Activated T-helper 17 cell treated with anti-CD3 and anti-CD28 coated beads, Interleukin-2, amount 50 U/mL, for 72 hours (primary cell): ENCODE measurements at regions not wholly inside any gene's neighbourhood (a gene's known extent, or its start where the extent isn't known, plus 50 kb on each side); places are given as distances from the start of the nearest gene placed in this dataset.

Source experiments
- ATAC-seq: fragments of 150-1000 bp; cut with Tn5 transposase; replicated peaks from 2 replicates; pipeline ENCODE4 v1.10.0; 2021; ENCODE audit warnings: mild to moderate bottlenecking, moderate library complexity
- H3K27ac Mint-ChIP-seq: one replicate; pipeline ENCODE4 v1.8.0; 2022; ENCODE audit warnings: mixed read lengths
- H3K27me3 Mint-ChIP-seq: one replicate; pipeline ENCODE4 v1.8.0; 2022; ENCODE audit warnings: mixed read lengths
- H3K36me3 Mint-ChIP-seq: one replicate; pipeline ENCODE4 v1.8.0; 2022; ENCODE audit warnings: low read depth, mild to moderate bottlenecking, mixed read lengths
- H3K4me1 Mint-ChIP-seq: one replicate; pipeline ENCODE4 v1.8.0; 2022; ENCODE audit warnings: mixed read lengths
- H3K4me3 Mint-ChIP-seq: one replicate; pipeline ENCODE4 v1.8.0; 2022; ENCODE audit warnings: mild to moderate bottlenecking, mixed read lengths
- H3K9me3 Mint-ChIP-seq: one replicate; pipeline ENCODE4 v1.8.0; 2022; ENCODE audit warnings: mixed read lengths

DNA sequence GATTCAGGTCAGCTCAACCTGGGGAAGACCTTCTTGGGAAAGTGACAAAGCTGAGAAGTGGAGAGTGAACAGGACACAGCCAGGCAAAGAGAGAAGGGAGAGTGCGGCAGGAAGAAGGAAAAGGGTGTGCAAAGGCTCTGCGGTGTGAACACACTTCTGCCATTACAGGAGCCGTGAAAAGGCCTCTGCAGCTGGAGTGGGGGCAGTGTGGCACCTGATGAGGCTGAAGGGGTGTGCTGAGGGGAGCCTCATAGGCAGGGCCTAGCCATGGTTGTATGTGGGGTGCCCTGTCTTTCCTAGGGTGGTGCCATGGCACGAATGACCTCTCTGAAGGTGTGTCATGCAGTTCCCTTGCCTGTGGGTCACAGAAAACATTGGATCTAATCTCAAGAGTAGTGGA is 347.6 kb downstream of the CYRIA start:
- no peaks in the 10 kb centered on the region for H3K4me1 Mint-ChIP-seq
- no peak for ATAC-seq
- no peak overlapping the region for H3K27ac Mint-ChIP-seq
- H3K9me3 Mint-ChIP-seq: no peaks in the 10 kb centered on the region
- H3K4me3 Mint-ChIP-seq: no peak overlapping the region
- no peaks in the 10 kb centered on the region for H3K27me3 Mint-ChIP-seq
- no peaks in the 10 kb centered on the region for H3K36me3 Mint-ChIP-seq

DNA sequence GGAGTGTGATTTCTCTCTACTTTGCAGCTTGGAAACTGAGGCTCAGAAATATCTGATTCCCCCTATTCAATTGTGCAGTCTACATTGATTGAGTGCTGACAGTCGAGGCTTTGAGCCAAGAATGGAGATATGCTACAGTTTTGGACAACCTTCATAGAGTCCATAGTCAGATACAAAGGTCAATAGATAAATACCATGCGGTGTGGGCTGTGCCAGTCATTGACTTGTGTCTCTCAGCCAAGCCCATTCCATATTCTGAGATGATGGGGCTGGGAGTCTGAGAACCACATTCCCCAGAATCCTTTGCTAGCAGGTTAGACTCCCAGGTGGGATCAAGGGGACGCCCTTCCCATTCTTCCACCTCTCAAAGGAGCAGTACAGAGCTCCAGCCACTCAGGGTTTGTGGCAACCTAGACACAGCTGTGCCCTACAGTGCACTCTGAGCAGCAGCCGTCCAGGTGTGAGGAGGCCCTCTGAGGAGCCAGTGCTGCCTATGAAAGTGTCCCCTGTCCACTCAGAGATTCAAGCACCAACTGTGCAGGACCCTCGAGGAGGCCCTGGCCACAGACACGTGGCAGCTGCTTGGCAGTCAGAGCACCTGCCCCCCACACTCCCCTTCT is 348.3 kb downstream of the CYRIA start:
- no peaks in the 10 kb centered on the region for H3K4me1 Mint-ChIP-seq
- H3K36me3 Mint-ChIP-seq: no peaks in the 10 kb centered on the region
- no peak overlapping the region for H3K4me3 Mint-ChIP-seq
- no peak overlapping the region for H3K27ac Mint-ChIP-seq
- ATAC-seq: no peak
- no peaks in the 10 kb centered on the region for H3K9me3 Mint-ChIP-seq
- no peaks in the 10 kb centered on the region for H3K27me3 Mint-ChIP-seq

DNA sequence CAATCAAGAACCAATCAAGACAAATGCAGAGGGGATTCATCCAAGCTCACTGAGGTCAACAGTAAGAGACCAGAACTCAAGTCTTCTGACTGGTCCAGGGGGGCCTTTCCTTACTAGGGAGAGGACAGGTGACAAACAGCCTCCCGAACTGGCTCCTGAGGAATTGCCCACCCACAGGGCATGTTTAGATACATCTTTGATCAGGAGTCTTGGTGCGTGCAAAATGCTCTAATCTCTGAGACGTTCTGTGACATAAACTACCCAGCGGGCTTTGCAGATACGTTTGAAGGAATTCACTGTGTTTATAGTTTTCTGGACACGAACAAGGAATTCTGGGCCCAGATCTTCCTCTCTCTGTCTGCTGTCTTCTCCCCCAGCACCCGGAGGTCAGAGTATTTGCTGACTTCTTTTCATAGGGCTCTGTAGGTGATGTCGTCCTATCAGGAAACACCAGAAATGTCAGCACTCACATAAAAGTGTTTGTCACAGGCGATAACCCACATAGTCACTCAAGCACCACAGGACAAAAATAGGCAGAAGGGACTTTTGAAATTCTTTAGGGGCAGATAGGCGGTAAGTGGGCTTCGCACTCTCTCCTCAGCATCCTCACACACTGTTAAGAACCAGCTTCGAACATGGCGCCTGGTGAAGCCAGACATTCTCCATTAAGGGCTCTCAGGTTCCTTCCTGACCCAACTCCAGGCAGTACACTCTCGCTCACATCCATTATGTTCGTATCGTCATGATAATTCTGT is 349.0 kb downstream of the CYRIA start:
- Mint-ChIP-seq H3K4me3 (no peak overlapping the region), H3K36me3 (no peaks in the 10 kb centered on the region), H3K27ac (no peak overlapping the region), H3K27me3 (no peaks in the 10 kb centered on the region), H3K9me3 (no peaks in the 10 kb centered on the region), H3K4me1 (no peaks in the 10 kb centered on the region)
- no peak for ATAC-seq

DNA sequence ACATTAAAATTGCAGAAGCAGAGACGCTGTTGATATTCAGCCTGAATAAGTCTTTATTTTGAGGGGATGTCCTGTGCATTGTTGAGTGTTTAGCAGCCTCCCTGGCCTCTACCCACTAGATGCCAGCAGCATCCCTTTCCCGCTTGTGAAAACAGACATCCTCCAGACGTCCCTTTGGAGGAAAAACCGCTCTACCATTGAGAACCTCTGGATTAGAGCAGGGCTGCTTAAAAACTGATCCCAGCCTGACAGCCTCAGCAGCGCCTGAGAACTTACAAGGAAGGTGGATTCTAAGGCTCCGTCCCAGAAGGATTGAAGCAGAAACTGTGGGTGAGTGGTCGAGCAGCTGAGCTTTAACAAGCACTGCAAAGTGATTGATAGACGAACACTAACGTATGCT is 349.7 kb downstream of the CYRIA start:
- no peaks in the 10 kb centered on the region for H3K9me3 Mint-ChIP-seq
- no peaks in the 10 kb centered on the region for H3K27me3 Mint-ChIP-seq
- no peaks in the 10 kb centered on the region for H3K4me1 Mint-ChIP-seq
- no peaks in the 10 kb centered on the region for H3K36me3 Mint-ChIP-seq
- H3K27ac Mint-ChIP-seq: no peak overlapping the region
- ATAC-seq: no peak
- H3K4me3 Mint-ChIP-seq: no peak overlapping the region

DNA sequence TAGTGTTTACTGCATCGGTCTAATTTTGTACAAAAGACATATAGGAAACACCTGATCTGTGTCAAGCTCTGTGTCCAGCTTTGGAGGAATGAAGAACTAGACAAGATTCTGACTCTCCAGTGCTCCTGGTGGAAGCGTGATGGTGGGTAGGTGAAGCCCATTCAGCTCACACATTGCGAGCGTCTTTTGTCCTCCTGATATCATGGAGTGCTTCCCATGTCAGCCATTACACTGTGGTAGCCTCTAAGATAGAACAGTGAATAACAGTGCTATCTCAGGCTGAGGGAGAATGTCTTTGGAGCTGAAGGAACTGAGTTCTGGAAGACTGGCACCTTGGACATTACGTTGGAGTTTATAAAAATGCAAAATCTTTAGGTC is 350.2 kb downstream of the CYRIA start:
- no peaks in the 10 kb centered on the region for H3K36me3 Mint-ChIP-seq
- H3K9me3 Mint-ChIP-seq: no peaks in the 10 kb centered on the region
- ATAC-seq: no peak
- no peak overlapping the region for H3K27ac Mint-ChIP-seq
- H3K4me1 Mint-ChIP-seq: no peaks in the 10 kb centered on the region
- H3K4me3 Mint-ChIP-seq: no peak overlapping the region
- no peaks in the 10 kb centered on the region for H3K27me3 Mint-ChIP-seq

DNA sequence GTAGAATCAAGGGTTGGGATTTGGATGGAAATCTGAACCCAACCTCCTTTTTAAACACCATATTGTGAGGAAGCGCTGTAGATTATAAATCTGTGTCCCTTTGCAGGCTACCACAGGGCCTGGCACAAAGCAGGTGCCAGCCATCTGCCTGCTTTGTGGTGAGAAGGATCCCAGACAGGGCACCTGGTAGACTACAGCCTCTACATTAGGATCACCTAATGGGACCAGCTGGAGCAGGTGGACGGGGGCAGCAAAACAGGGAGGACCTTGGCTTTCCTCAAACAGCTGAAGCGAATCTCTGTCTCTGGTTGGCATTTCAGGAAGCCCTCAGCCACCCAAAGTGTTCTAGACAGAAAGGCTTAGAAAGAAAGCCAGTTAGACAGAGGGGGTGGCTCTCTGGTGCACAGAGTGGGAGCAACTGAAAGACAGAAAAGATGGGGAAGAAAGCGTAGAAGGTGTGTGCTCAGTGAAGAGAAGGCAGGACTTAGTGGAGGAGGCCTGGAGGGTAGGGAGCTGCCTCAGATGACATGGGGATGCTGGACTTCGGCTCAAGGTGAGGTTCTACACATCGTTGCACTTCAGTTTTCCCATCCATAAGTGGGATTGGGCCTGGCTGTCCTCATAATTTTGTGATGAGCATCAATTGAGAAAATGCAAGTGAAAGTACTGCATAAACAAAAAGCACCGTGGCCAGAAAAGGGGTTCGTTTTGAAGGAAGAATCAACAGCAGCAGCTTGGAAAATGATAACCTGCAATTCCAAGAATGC is 350.8 kb downstream of the CYRIA start:
- Mint-ChIP-seq H3K4me3 (no peak overlapping the region), H3K4me1 (no peaks in the 10 kb centered on the region), H3K36me3 (no peaks in the 10 kb centered on the region), H3K9me3 (no peaks in the 10 kb centered on the region), H3K27ac (no peak overlapping the region), H3K27me3 (no peaks in the 10 kb centered on the region)
- ATAC-seq: no peak

DNA sequence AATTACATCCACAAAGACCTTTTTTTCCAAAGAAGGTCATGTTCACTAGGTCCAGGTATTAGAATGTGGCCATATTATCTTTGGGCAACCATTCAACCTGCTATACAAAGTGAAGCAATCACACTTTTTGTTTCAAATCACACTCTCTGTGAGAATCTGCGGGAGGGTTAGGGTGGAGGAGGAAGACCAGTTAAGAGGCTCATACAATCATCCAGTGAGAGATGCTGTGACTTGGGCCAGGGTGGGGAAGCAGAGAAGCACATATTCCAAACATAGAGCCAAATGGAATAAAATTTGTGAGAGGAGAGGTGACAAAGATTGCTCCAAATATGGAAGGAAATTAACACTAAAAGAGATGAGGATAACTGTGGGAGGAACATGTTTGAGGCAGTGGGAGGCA is 351.6 kb downstream of the CYRIA start:
- Mint-ChIP-seq H3K27me3 (no peaks in the 10 kb centered on the region), H3K4me1 (no peaks in the 10 kb centered on the region), H3K36me3 (no peaks in the 10 kb centered on the region), H3K4me3 (no peak overlapping the region), H3K27ac (no peak overlapping the region), H3K9me3 (no peaks in the 10 kb centered on the region)
- no peak for ATAC-seq

DNA sequence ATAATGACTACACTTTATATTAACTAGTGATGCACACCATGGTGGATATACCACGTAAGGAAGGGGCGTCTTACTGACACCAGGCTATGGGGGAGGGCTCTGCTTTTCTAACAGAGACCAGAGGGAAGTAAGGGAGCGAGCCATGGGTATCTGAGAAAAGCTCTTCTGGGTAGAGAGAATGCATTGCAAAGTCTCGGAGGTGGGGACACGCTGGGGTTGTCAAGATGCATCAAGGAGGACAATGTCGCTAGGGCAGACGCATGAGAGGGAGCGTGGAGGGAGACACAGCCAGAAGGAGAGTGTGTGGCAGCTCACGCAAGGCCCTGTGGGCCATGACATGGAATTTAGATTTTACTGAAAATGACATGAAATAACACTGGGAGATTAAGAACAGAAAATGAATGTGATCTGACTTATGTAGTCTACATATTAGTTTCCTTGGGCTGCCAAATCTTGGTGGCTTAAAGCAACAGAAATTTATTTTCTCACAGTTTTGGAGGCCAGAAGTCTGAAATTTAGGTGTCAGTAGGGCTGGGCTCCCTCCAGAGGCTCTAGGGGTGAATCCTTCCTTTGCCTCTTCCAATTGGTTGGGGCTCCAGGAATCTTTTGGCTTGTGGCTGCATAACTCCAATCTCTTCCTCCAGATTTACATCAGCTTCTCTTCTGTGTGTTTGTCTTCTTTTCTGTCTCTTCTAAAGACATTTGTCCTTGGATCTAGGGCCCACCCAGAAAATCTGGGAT is 352.2 kb downstream of the CYRIA start:
- no peaks in the 10 kb centered on the region for H3K27me3 Mint-ChIP-seq
- H3K36me3 Mint-ChIP-seq: no peaks in the 10 kb centered on the region
- no peaks in the 10 kb centered on the region for H3K9me3 Mint-ChIP-seq
- no peak for ATAC-seq
- H3K4me1 Mint-ChIP-seq: no peaks in the 10 kb centered on the region
- H3K27ac Mint-ChIP-seq: no peak overlapping the region
- no peak overlapping the region for H3K4me3 Mint-ChIP-seq

DNA sequence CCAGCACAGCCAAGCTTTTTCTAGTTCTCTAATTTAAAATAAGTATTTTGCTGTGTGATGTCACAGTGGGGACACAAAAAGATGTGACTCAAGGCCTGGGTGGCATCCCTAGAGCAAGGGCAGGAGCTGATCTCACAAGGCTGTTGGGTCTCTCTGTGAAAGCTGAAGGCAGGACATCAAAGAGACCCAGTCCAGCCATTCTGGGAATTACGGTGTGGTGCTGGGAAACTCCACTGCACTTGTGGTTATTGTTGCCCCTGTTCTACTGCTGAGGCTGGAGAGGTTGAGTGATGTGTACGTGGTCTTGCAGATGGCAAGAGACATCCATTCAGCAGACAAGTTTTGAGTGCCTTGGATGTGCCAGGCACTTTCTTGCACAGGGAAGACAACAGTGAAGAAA is 352.9 kb downstream of the CYRIA start:
- no peaks in the 10 kb centered on the region for H3K9me3 Mint-ChIP-seq
- H3K27ac Mint-ChIP-seq: no peak overlapping the region
- H3K36me3 Mint-ChIP-seq: no peaks in the 10 kb centered on the region
- H3K27me3 Mint-ChIP-seq: peaks cover 3% of the 10 kb centered on the region
- no peak for ATAC-seq
- H3K4me3 Mint-ChIP-seq: no peak overlapping the region
- H3K4me1 Mint-ChIP-seq: no peaks in the 10 kb centered on the region

DNA sequence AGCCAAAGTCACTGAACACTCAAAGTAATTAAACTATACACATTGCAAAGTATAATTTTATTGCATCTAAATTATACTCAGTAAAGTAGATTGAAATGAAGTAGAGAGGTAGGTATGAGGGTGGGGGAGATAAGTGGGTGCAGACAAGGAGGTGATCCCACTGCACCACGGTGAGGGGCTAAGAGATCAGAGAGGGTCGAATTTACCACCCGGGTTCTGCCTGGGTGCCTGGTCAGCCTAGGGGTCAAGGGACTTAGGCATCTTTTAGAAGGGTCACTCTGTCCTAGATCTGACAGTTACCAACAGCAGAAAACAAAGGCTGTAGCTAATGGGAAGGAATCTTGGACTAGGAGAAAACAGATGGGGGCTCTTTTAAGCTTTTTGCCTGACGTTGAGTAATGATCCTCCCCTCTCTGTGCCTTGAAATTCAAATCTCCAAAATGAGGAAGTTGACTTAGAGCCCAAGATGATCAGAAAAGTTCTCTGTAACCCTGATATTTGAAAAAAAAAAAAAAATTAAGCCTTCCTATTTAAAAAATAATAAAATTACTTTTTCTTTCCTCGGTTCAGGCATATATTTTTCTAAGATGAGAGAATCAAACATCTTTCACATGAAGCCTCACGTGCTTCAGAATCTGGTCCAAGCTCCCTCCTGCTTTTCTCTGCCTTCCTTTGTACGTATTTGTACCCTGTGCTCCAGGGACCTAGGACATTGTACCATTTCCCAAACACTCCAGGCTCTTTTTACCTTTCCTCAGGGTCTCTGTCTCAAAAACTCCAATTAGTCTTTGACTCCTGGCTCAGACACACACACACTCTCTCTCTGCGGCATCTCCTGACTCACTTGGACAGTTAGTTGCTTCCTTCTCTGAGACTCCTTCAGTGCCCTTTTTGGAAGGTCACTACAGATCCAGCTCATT is 353.9 kb downstream of the CYRIA start:
- Mint-ChIP-seq H3K9me3 (no peaks in the 10 kb centered on the region), H3K27me3 (peaks cover 3% of the 10 kb centered on the region), H3K27ac (no peak overlapping the region), H3K4me1 (no peaks in the 10 kb centered on the region), H3K4me3 (no peak overlapping the region), H3K36me3 (no peaks in the 10 kb centered on the region)
- no peak for ATAC-seq

DNA sequence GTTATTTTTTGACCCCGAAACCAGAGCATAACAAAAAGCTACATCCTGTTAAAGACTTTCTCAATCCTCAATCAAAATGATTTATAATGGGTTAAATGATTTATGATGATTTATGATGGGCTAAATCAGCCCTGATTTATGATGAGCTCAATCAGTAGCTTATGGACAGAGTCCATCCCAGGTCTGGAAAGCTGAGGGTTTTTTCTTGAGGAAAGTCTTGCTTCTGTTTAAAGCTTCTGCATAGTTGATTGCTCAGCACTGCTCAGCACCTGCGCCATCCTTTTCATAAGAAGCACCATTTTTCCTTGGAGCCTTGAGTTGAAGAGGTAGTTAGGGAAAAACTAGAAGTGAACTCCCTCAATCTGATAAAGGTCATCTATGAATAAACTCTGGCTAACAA is 356.8 kb downstream of the CYRIA start:
- H3K4me3 Mint-ChIP-seq: no peak overlapping the region
- no peak for ATAC-seq
- H3K27ac Mint-ChIP-seq: no peak overlapping the region

DNA sequence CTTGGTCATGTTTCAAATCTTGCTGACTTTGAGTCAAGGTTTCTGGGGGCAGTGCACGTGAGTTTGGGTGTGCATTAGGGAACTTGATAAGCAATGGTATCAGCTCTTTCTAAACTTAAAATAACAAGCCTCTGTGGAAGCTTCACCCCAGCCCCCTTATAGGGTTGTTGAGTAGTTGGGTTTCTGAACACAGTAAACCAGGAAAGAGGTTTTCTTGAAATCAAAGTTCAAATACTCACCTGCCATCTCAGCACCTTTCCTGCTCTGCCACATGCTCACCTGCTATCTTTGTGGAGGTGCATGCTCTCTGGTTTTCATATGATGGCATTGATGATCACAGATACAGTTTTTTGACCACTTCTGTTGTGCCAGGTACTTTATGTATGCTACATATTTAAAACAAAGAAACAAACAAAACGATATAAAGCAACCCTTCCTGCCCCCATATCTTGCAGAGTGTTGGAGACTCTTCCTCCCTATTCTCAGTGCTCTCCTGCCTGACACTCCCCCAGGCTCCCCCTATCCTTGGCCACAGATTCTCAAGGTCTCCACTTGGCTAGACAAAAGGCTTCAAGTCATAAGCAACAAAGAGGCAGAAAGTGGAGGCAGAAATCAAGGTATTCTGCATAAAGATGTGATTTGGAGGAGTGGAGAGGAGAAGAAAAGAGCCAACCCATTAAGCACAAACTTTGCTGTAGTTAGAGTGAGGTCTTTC is 360.6 kb downstream of the CYRIA start:
- H3K4me3 Mint-ChIP-seq: no peak overlapping the region
- peaks cover 23% of the 10 kb centered on the region for H3K27me3 Mint-ChIP-seq
- no peak overlapping the region for H3K27ac Mint-ChIP-seq
- H3K9me3 Mint-ChIP-seq: no peaks in the 10 kb centered on the region
- H3K4me1 Mint-ChIP-seq: peaks cover 4% of the 10 kb centered on the region
- no peak for ATAC-seq
- H3K36me3 Mint-ChIP-seq: no peaks in the 10 kb centered on the region

More for the DNA sequence above, 356.8 kb downstream of the CYRIA start:
- H3K4me1 Mint-ChIP-seq: no peaks in the 10 kb centered on the region
- no peaks in the 10 kb centered on the region for H3K9me3 Mint-ChIP-seq
- peaks cover 13% of the 10 kb centered on the region for H3K27me3 Mint-ChIP-seq
- no peaks in the 10 kb centered on the region for H3K36me3 Mint-ChIP-seq

DNA sequence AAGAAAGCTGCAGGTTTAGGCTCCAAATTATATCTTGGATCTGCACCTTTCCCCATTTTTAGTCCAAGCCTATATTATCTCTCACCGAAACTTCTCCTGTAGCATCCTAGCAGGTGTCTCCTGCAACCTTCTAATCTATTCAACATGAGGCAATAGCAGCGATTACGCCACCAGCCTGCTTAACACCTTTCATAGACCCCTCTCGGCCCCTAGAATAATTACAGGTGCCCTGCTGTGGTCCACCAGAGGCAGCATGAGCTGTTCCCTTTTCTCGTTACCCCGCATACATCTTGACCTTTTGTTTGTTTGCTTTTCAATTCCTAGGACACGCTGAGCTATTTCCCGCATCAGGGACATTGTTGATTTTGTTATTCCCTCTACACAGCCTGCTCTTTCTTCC is 361.9 kb downstream of the CYRIA start:
- Mint-ChIP-seq H3K27me3 (peaks cover 23% of the 10 kb centered on the region), H3K4me1 (peaks cover 4% of the 10 kb centered on the region), H3K4me3 (no peak overlapping the region), H3K27ac (no peak overlapping the region), H3K9me3 (no peaks in the 10 kb centered on the region), H3K36me3 (no peaks in the 10 kb centered on the region)
- no peak for ATAC-seq
